CD4-positive, alpha-beta T cell treated with Interleukin-6 at 100 ng/mL for 8 hours (primary cell): ENCODE measurements at regions not wholly inside any gene's neighbourhood (a gene's known extent, or its start where the extent isn't known, plus 50 kb on each side); places are given as distances from the start of the nearest gene placed in this dataset.

Experiments used
- DNase-seq: peaks from one replicate; pipeline ENCODE4 v3.0.0-alpha.2; 2020; ENCODE audit warnings: mixed read lengths, low spot score

DNA sequence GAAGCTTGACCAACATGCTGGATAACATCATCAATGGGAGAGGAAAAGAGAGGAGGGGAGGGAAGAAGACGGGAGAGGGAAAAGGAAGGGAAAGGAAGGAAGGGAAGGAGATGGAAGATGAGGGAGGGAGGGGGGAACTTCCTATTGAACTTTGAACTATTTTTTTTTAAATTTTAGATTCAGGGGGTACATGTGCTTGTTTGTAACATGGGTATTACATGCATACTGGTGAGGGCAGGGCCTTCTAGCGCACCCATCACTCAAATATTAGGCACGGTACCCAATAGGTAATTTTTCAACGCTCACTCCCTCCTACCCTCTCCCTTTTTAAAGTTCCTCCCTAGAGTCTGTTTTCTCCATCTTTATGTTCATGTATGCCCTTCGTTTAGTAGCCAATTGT, 383.2 kb upstream of the XYLT1 start:
- no peak for DNase-seq

- DNase-seq: no peak
These were observed 382.4 kb upstream of the XYLT1 start for GRCh38 chr16:17852977-17853702.

GRCh38 chr16:17850581-17851250, 380.0 kb upstream of the XYLT1 start:
- DNase-seq: no peak

DNA sequence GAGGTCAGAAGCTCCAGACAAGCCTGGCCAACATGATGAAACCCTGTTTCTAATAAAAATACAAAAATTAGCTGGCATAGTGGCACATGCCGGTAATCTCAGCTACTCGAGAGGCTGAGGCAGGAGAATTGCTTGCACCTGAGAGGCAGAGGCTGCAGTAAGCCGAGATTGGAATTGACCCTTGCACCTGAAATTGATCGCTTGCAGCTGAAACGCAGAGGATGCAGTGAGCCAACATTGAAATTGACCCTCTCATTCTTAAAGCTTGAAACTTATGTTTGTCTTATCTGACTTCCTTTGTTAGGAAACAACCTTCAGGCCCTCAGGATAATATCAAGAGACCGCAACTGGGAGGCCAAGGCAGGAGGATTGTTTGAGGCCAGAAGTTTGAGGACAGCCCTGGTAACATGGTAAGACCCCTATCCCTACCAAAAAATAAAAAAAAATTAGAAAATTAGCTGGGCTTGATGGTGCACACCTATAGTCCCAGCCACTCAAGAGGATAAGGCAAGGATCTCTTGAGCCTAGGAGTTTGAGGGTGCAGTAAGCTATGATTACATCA, 376.6 kb upstream of the XYLT1 start:
- DNase-seq: no peak

GRCh38 chr16:17846030-17846429, 375.3 kb upstream of the XYLT1 start:
- DNase-seq: no peak

- DNase-seq: no peak
These were observed 374.3 kb upstream of the XYLT1 start for GRCh38 chr16:17845031-17845430.

GRCh38 chr16:17843905-17844304, 373.1 kb upstream of the XYLT1 start:
- DNase-seq: no peak

GRCh38 chr16:17839907-17840306, 369.1 kb upstream of the XYLT1 start:
- no peak for DNase-seq

DNA sequence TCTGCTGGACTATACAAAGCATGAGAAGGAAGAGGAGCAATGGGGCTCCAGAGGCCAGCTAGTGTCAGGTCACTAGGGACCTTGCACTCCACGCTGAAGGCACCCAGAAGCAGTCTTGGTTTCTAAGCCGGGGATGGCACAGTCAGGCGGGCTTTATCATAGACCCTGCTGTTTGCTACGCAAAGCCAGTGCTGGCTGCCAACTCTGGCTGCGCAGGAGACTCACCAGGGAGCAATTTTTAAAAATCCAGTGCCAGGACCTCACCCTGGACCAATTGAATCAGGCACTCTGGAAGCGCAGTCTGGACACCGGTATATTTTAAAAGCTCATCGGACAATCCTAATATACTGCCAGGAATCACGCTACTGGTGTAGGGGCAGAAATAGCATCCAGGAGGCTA, 368.5 kb upstream of the XYLT1 start:
- no peak for DNase-seq

DNA sequence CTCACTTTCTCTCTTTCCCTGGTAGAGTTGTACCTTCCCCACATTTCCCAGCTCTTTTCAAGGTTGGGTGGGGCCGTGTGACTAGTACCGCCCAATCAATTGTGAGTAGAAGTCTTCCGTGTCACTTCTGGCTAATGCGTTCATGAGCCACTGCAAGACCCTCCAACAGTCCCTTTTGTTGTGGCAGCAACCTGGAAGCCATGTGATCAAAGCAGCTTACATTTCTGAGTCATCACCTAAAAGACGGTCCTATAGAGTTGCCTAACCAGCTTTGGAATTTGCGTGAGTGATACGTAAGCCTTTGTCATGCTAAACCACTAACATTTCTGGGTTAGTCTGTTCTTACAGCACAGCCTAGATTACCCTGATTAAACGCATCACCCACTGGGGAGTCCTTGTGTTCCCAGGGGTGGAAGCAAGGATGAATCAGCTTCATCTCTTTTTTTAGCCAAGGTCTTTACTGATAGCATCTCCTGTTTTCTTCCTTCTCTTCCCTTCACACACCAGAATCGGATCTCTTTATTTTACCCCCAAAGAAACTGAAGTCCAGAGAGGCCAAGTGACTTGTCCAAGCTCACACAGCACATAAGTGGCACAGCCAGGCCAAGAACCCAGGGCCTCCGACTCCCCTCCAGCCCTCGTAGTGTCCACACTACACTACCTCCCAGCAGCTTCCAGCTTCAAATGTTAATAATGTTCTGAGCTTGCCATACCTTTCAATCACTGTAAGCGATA, 366.3 kb upstream of the XYLT1 start:
- no peak for DNase-seq

DNA sequence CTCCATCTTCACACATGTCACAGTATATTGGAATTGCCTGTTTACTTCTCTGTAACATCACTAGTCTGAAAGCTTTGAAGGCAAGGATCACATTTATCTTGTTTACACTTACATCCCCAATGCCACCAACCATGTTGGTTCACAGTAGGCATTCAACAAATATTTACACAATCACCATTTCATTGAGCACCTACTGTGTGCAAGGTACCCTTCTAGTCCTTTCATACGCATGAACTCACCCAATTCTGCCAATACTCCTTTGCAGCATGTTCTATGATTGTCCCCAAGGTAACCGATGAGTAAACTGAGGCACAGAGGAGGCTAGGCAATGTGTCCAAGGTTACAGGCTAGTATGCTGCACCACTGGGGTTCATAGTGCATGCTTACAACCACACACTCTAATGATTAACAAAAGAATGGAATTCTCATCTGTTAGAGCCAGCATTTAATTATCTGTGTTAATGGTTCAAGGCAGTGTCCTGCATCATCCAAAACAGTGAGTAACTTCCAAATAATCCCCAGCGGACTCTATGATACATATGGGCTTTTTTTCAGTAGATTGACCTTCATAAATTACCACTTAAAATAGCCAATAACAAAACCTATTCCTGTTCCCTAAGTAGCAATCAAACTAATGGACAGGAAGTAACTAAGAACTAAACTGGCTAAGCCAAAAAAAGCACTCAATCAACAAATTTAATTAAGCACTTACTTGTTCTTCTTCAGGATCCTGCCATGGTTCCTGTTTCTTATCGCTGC, 364.5 kb upstream of the XYLT1 start:
- no peak for DNase-seq

GRCh38 chr16:17832738-17833137, 362.0 kb upstream of the XYLT1 start:
- no peak for DNase-seq

GRCh38 chr16:17831330-17831729, 360.6 kb upstream of the XYLT1 start:
- no peak for DNase-seq

GRCh38 chr16:17830651-17831050, 359.9 kb upstream of the XYLT1 start:
- DNase-seq: no peak

DNA sequence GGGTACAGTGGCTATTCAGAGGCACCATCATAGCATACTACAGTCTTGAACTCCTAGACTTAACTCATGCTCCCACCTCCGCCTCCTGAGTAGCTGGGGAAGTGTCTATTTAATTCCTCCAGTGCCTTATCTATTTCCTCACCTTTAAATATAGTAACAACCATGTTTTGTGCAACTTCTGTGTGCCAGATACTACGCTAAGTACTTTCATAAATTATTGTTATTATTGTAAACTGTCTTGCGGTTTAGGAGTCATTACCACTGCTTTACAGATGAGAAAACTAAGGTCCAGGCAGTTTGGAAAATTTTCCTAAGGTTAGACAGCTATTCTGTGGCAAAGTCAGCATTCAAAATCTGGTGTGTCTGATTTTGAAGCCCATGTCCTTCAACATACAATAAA, 359.1 kb upstream of the XYLT1 start:
- DNase-seq: no peak

DNA sequence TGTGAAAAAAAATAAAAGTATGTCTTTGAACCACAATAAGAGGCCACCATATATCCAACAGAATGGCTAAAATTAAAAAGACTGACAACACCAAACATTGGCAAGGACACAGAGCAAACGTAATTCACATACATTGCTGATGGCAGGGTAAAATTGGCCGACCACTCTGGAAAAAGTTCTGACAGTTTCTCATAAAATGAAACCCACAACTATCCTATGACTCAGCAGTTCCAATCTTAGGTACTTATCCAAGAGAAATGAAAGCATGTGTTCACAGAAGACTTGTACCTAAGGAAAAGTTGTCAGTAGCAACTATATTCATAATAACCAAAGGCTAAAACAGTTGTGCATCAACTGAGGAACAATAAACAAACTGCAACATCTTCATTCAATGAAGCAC, 357.3 kb upstream of the XYLT1 start:
- no peak for DNase-seq

DNA sequence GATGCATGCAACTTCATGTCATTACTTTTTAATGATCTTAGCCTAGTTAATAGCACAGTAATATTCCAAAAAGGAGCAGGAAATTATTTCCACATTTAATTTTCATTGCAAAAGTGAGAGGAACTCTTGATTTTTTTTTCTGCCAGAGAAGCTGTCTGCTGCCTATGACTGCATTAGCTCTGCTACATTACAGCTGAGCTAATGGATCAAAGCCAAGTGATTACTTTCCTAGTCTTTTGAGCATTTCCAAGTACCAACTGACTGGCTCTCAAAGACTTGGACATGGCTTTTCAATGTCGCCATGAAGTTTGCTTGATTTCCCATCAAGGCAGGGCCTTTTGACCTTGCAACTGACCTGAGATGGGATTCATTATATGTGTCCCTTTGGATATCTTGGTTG, 356.6 kb upstream of the XYLT1 start:
- DNase-seq: no peak

- no peak for DNase-seq
These were observed 347.2 kb upstream of the XYLT1 start for GRCh38 chr16:17817943-17818342.

- DNase-seq: no peak
These were observed 346.5 kb upstream of the XYLT1 start for GRCh38 chr16:17817260-17817659.

DNA sequence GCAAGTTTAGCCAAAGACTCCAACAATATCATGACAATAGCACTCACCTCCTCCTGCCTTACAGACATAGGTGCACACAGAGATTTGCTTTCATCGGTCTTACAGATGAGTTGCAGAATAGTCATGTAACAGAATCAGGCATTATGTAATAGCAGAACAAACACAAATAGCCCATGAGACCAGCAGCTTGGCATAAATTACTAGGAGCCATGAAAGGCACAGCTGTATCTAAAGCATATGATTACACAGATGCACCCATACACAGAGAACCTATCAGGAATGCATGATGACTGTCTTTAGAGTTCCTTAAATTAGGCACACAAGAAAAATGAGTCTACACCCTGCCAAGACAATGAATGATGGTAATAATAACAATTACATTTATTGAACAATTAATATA, 342.0 kb upstream of the XYLT1 start:
- DNase-seq: no peak

GRCh38 chr16:17804857-17805256, 334.1 kb upstream of the XYLT1 start:
- no peak for DNase-seq
